HCT116 (cell line): ENCODE measurements at regions not wholly inside any gene's neighbourhood (a gene's known extent, or its start where the extent isn't known, plus 50 kb on each side); places are given as distances from the start of the nearest gene placed in this dataset.
"Not testable (repeated sequence)": the region's sequence is repeated elsewhere in the genome, so short reads cannot be mapped to it uniquely, and the experiment has no call there.

Source experiments
- ATAC-seq: fragments of 200-7000 bp; cut with Tn5 transposase; 2 replicates; pipeline ENCODE4 v1.9.1; 2020; ENCODE audit warnings: mild to moderate bottlenecking, moderate library complexity
- BruUV-seq: library from RNA; stranded (reverse); fragments of 400-500 nt; replicated peaks from 2 replicates; lab custom pipeline; 2021; lab: Mats Ljungman, UMichigan
- CTCF ChIA-PET: fragments of 300-600 bp; sonication (Branson Sonifier 250); formaldehyde crosslinking; loops from one replicate; lab custom pipeline; 2021; ENCODE audit warnings: antibody characterized with exemption; lab: Charles Lee
- POLR2A ChIA-PET: fragments of 300-600, 350-600 bp; sonication (Branson Sonifier 250); formaldehyde crosslinking; loops from one replicate; lab custom pipeline; 2021; ENCODE audit warnings: antibody characterized with exemption; lab: Charles Lee
- RAD21 ChIA-PET, 2 experiments: fragments of 300-600 bp; sonication (Branson Sonifier 250); formaldehyde crosslinking; loops; one replicate each; lab custom pipeline; 2023; ENCODE audit warnings: low total read pairs in 2 of 2; ENCODE audit not compliant: uncharacterized antibody in 2 of 2, unreplicated experiment in 2 of 2, low non-redundant PET in 1 of 2; lab: Charles Lee
- DNase-seq: peaks from one replicate; pipeline ENCODE4 v3.0.0-alpha.2; 2010; ENCODE audit warnings: low read depth, low spot score
- H2AFZ ChIP-seq: fragments of 200-600 bp; shearing (Covaris generic), sonication (generic); 2 replicates; pipeline ENCODE4 v1.6.1; 2017; ENCODE audit warnings: low read depth, mixed run types, mixed read lengths, antibody characterized with exemption, low read length; ENCODE audit not compliant: poor library complexity, severe bottlenecking
- H3K27ac ChIP-seq: 2 replicates; pipeline ENCODE4 v1.5.1; 2012; ENCODE audit warnings: low read depth, low read length
- H3K27me3 ChIP-seq: fragments of 200-600 bp; sonication (generic); 2 replicates; pipeline ENCODE4 v1.6.1; 2016; ENCODE audit warnings: mixed run types, low read length, mixed read lengths; ENCODE audit not compliant: insufficient read depth
- H3K36me3 ChIP-seq, 2 experiments: fragments of 200-500 bp in 1 of 2; fragments of 200-600 bp in 1 of 2; sonication (Bioruptor generic) in 1 of 2; sonication (generic) in 1 of 2; 2 replicates each; pipeline versions ENCODE4 v1.5.1 to v1.6.1; 2014 to 2016; ENCODE audit warnings: low read length in 2 of 2, inconsistent platforms in 1 of 2, mixed read lengths in 1 of 2, mixed run types in 1 of 2; ENCODE audit not compliant: insufficient read depth in 2 of 2, control insufficient read depth in 1 of 2
- H3K4me1 ChIP-seq, 2 experiments: fragments of 200-600 bp in 1 of 2; sonication (generic) in 1 of 2; 2 replicates each; pipeline versions ENCODE4 v1.5.1 to v1.6.1; 2012 to 2017; ENCODE audit warnings: low read length in 2 of 2, inconsistent platforms in 1 of 2, mild to moderate bottlenecking in 1 of 2, mixed read lengths in 1 of 2, mixed run types in 1 of 2, moderate library complexity in 1 of 2; ENCODE audit not compliant: insufficient read depth in 2 of 2, control insufficient read depth in 1 of 2
- H3K4me2 ChIP-seq: fragments of 200-600 bp; sonication (generic); 2 replicates; pipeline ENCODE4 v1.6.1; 2017; ENCODE audit warnings: mixed run types, low read length, mixed read lengths
- H3K4me3 ChIP-seq, 2 experiments: fragments of 200-600 bp in 1 of 2; sonication (generic) in 1 of 2; replicated peaks in 1 of 2; 2 replicates each; pipeline ENCODE4 v1.5.1; 2011 to 2016; ENCODE audit warnings: low read length in 2 of 2, control low read depth in 1 of 2, low read depth in 1 of 2, mild to moderate bottlenecking in 1 of 2, mixed read lengths in 1 of 2, mixed run types in 1 of 2
- H3K79me2 ChIP-seq: fragments of 200-600 bp; sonication (generic); 2 replicates; pipeline ENCODE4 v1.6.1; 2017; ENCODE audit warnings: mild to moderate bottlenecking, mixed run types, low read length, moderate library complexity, mixed read lengths; ENCODE audit not compliant: insufficient read depth
- H3K9ac ChIP-seq: fragments of 200-600 bp; sonication (generic); 2 replicates; pipeline ENCODE4 v1.6.1; 2016; ENCODE audit warnings: low read length, mixed read lengths
- H3K9me2 ChIP-seq: fragments of 200-600 bp; sonication (generic), shearing (Covaris generic); 2 replicates; pipeline ENCODE4 v1.6.1; 2017; ENCODE audit warnings: mixed run types, mild to moderate bottlenecking, moderate library complexity; ENCODE audit not compliant: insufficient read depth
- H3K9me3 ChIP-seq, 2 experiments: fragments of 200-500 bp in 1 of 2; fragments of 200-600 bp in 1 of 2; sonication (Bioruptor generic) in 1 of 2; sonication (generic) in 1 of 2; 2 replicates each; pipeline ENCODE4 v1.6.1; 2014 to 2017; ENCODE audit warnings: low read length in 2 of 2, mixed read lengths in 2 of 2, inconsistent platforms in 1 of 2, low read depth in 1 of 2, mild to moderate bottlenecking in 1 of 2, mixed run types in 1 of 2, moderate library complexity in 1 of 2; ENCODE audit not compliant: control insufficient read depth in 1 of 2, insufficient read depth in 1 of 2
- H4K20me1 ChIP-seq: fragments of 200-600 bp; sonication (generic), shearing (Covaris generic); 2 replicates; pipeline ENCODE4 v1.6.1; 2017; ENCODE audit warnings: mixed run types, mild to moderate bottlenecking, moderate library complexity; ENCODE audit not compliant: insufficient read depth
- ATF3 ChIP-seq: IDR thresholded peaks from 2 replicates; pipeline ENCODE4 v1.6.1; 2012
- EGR1 ChIP-seq: IDR thresholded peaks from 2 replicates; pipeline ENCODE4 v1.6.1; 2012; ENCODE audit warnings: low read depth
- EZH2 ChIP-seq: fragments of 200-600 bp; sonication (generic); IDR thresholded peaks from 2 replicates; pipeline ENCODE4 v1.6.1; 2017; ENCODE audit warnings: antibody characterized with exemption, mixed run types
- FOSL1 ChIP-seq: IDR thresholded peaks from 2 replicates; pipeline ENCODE4 v1.6.1; 2012; ENCODE audit warnings: low read depth
- SP1 ChIP-seq: IDR thresholded peaks from 2 replicates; pipeline ENCODE4 v1.6.1; 2012; ENCODE audit warnings: low read depth
- ZFX ChIP-seq: fragments of 450-650 bp; IDR thresholded peaks from 2 replicates; pipeline ENCODE4 v1.6.1; 2017
- ZNF274 ChIP-seq: fragments of 200-500 bp; sonication (Bioruptor generic); IDR thresholded peaks from 2 replicates; pipeline ENCODE4 v1.6.1; 2014; ENCODE audit warnings: mild to moderate bottlenecking, low read depth, low read length, inconsistent platforms
- intact Hi-C: fragments of 100-400 bp; cut with micrococcal nuclease; formaldehyde crosslinking; loops from 2 replicates; pipeline ENCODE4 v1.10.0; 2022
- TF ChIP-seq, protein P1 (sequence below): IDR thresholded peaks from 2 replicates; pipeline ENCODE4 v1.6.1; 2012; ENCODE audit warnings: low read depth

DNA sequence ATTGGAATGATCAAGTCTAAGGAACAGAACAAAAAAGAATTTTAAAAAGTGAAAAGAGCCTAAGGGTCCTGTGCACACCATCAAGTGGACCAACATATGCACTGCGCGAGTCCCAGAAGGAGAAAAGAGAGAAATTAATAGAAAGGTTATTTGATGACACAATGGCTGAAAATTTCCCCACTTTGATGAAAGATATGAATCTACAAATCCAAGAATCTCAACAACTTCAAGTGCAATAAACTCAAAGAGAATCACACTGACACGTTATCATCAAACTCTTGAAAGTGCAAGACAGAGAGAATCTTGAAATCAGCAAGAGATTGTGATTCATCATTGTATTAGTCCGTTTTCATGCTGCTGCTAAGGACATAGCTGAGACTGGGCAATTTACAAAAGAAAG, 230.8 kb downstream of the ADAMTS15 start (continued):
- TF ChIP-seq ZNF274 = no peak

- not testable (repeated sequence) for ATAC-seq
Observed at GRCh38 chr11:130682471-130682870, 233.8 kb downstream of the SNX19 start.

GRCh38 chr11:130689222-130689908, 226.9 kb downstream of the SNX19 start:
- Histone ChIP-seq H3K9me2 (no peaks in the 10 kb centered on the region), H3K4me2 (no peak overlapping the region), H3K4me3 (no peak overlapping the region), H3K27me3 (no peaks in the 10 kb centered on the region), H3K79me2 (no peaks in the 10 kb centered on the region), H3K4me1 (no peaks in the 10 kb centered on the region), H4K20me1 (no peaks in the 10 kb centered on the region), H3K9ac (no peak overlapping the region), H2AFZ (no peak overlapping the region), H3K36me3 (no peaks in the 10 kb centered on the region), H3K9me3 (no peaks in the 10 kb centered on the region), H3K27ac (no peak overlapping the region)
- no TSS peak for BruUV-seq
- intact Hi-C loops = no loop called here
- ChIA-PET CTCF (no interaction called here), RAD21 (no interaction called here), POLR2A (no interaction called here)
- TF ChIP-seq FOSL1 (no peak), SP1 (no peak), EGR1 (no peak), EZH2 (no peak), ZFX (no peak), ATF3 (no peak)
- TF ChIP-seq, protein P1, sequence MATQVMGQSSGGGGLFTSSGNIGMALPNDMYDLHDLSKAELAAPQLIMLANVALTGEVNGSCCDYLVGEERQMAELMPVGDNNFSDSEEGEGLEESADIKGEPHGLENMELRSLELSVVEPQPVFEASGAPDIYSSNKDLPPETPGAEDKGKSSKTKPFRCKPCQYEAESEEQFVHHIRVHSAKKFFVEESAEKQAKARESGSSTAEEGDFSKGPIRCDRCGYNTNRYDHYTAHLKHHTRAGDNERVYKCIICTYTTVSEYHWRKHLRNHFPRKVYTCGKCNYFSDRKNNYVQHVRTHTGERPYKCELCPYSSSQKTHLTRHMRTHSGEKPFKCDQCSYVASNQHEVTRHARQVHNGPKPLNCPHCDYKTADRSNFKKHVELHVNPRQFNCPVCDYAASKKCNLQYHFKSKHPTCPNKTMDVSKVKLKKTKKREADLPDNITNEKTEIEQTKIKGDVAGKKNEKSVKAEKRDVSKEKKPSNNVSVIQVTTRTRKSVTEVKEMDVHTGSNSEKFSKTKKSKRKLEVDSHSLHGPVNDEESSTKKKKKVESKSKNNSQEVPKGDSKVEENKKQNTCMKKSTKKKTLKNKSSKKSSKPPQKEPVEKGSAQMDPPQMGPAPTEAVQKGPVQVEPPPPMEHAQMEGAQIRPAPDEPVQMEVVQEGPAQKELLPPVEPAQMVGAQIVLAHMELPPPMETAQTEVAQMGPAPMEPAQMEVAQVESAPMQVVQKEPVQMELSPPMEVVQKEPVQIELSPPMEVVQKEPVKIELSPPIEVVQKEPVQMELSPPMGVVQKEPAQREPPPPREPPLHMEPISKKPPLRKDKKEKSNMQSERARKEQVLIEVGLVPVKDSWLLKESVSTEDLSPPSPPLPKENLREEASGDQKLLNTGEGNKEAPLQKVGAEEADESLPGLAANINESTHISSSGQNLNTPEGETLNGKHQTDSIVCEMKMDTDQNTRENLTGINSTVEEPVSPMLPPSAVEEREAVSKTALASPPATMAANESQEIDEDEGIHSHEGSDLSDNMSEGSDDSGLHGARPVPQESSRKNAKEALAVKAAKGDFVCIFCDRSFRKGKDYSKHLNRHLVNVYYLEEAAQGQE = no peak
- no peak for DNase-seq
- ATAC-seq = no peak

More at GRCh38 chr11:130682471-130682870, 233.8 kb downstream of the SNX19 start:
- H3K27me3 ChIP-seq, H3K9me2 ChIP-seq, H3K27ac ChIP-seq, intact Hi-C loops, H3K4me3 ChIP-seq, DNase-seq, H3K4me2 ChIP-seq, BruUV-seq, H4K20me1 ChIP-seq, CTCF ChIA-PET, H3K36me3 ChIP-seq, H3K9ac ChIP-seq, H3K4me1 ChIP-seq, H2AFZ ChIP-seq, POLR2A ChIA-PET, H3K79me2 ChIP-seq, RAD21 ChIA-PET: not testable (repeated sequence)
- H3K9me3 ChIP-seq = peaks cover 0 to 13% of the 10 kb centered on the region in 2 experiments; a peak in 1 of 4 replicates
